Stimulated activated CD4-positive, alpha-beta T cell treated with anti-CD3 and anti-CD28 coated beads, Interleukin-1b, Interleukin-23, amount 100 ng/mL, for 1 hour (primary cell): ENCODE measurements at regions not wholly inside any gene's neighbourhood (a gene's known extent, or its start where the extent isn't known, plus 50 kb on each side); places are given as distances from the start of the nearest gene placed in this dataset.
"Not testable (repeated sequence)": the region's sequence is repeated elsewhere in the genome, so short reads cannot be mapped to it uniquely, and the experiment has no call there.

Experiments used
- DNase-seq, 2 donors: peaks; one replicate each; pipeline ENCODE4 v3.0.0-alpha.2; 2020; ENCODE audit warnings: low read depth in 2 of 2

DNA sequence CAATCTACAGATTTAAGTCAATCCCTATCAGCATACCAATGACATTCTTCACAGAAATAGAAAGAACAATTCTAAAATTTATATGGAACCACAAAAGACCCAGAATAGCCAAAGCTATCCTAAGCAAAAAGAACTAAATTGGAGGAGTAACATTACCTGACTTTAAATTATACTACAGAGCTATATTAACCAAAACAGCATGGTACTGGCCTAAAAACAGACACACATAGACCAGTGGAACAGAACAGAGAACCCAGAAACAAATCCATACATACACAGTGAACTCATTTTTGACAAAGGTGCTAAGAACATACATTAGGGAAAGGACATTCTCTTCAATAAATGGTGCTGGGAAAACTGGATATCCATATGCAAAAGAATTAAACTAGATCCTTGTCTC lies 68.6 kb upstream of the HES1 start:
- DNase-seq = not testable (repeated sequence)

GRCh38 chr3:194067949-194068362 lies 68.0 kb upstream of the HES1 start:
- no peak for DNase-seq

- no peak for DNase-seq
These were observed 66.3 kb upstream of the HES1 start for GRCh38 chr3:194069421-194070219.

- DNase-seq = no peak
These were observed 65.7 kb upstream of the HES1 start for GRCh38 chr3:194070220-194070633.

DNA sequence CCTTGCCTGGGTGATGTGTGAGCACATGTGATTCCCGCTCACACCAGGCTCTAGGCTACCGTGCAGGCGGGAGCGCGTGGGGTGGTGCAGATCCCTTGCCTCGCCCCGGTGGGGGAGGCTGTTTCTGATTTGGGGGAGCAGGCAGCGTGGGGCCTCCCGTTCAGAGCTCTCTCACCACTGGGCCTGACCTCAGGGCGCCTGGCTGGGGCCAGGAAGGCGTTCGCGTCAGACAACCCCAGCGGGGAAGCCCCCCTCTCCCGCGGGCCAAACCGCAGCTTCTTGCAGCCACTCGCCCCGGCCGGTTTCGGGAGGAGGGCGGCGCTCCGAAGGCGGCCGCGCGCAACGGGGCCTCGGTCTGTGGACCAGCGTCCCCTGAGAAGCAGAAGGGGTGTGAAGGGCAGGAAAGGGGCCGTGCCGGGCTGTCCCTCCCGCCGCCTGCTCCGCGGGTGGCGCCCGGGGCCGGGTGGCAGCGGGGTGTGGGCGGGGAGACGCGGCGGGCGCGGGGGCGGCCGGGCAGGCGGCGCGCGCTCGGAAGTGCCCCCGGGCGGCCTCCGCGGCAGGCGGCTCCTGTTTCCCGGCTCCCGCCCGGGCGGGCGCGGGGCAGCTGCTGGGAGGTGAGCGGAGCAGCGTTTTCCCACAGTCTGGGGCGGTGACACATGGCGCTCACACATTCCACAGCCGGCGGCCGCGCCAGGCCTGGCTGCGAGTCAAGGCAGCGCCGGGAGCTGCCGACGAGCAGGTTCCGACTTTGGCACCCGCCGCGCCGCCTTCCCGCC lies 65.1 kb upstream of the HES1 start:
- peak in 1 of 2 donors; percentile 30 for DNase-seq

DNA sequence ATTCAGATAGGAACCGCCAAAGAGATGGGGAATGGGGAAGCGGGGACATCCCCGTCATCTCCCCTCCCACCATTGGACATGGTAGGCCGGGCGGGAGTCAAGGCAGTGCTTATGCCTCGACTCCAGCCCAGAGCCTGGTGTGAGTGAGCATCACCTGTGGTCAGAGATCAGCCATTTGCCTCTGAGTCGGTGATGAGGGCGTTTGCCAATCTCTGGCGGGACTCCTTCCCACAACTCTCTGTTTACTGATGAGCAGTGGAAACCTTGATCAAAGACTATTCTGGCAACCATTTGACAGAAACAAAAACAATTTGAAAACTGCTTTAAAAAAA lies 63.9 kb upstream of the HES1 start:
- no peak for DNase-seq

DNA sequence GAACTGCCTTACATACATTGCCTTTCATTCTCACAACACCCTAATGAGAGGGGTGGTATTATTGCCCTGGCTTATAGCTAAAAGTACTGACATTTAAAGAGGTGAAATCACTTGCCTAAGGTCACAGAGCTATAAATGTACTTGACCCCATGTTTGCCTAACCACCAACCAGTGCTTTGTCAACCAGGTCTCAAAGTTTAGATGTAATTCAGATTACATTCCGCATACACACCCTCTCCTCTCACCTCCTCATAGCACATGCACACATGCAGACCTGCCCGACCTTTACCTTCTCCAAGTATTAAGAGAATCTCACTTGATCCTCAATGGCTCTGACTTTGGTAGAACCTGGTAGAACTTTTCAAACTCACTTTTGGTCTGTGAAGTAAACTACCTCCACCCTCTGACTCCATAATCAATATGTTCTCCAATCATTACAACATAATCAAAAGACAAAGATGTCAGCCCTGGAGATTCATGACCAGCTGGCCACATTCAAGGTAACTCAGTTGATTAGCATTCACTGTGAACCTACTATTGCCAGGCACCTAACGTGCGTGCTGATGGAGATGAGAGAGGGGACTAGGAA lies 63.2 kb upstream of the HES1 start:
- no peak for DNase-seq

DNA sequence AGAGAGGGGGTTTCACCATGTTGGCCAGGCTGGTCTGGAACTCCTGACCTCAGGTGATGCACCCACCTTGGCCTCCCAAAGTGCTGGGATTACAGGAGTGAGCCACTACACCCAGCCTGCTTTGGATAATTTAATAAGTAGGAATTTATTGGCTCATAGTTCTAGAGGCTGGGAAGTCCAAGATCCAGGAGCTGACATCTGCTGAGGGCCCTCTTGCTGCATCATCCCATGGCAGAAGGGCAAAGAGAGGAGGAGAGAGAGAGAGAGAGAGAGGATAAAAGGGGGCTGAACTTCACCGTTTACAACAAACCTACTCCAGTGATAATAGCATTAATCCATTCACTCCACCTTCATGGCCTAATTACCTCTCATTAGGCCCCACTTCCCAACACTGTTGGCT lies 62.0 kb upstream of the HES1 start:
- no peak for DNase-seq

DNA sequence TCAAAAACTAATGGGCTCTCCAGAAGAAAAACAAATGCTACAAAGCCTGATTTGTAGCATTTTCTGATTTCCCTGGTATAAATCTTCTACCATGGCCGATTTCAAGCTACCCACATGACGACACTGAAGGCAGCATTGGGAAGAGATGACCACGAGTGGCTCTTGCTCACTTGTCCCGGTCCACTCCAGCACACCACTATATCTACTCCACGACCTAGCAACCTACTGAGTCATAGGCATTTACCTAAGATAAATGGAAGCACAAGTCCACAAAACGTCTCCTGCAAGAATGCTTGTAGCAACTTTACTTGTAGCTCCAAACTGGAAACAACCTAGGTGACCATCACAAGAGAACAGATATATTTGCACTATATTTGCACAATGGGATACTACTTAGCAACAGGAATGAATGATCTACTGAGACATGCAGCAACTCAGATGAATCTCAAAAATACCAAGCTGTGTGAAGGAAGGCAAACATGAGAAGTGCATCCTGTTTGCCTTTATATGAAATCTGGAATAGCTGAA lies 60.8 kb upstream of the HES1 start:
- DNase-seq = no peak

GRCh38 chr3:194075802-194076460 lies 60.0 kb upstream of the HES1 start:
- DNase-seq = no peak

GRCh38 chr3:194076475-194076874 lies 59.5 kb upstream of the HES1 start:
- no peak for DNase-seq

DNA sequence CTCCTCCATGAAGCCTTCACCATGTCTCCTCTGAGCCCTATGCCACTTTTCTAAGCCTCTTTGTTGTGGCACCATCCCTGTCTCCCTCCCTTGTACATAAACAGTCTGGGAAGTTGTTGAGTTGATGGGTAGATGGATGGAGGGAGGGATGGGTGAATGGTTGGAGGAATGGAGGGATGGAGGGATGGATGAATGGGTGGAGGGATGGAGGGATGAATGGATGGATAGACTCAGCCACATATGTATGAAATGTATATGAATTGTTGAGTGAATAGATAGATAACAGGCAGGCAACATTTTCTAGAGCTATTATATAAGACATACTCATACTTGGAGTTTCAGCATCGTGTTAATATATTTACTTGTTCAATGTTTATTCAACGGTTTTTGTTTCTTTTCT lies 58.3 kb upstream of the HES1 start:
- no peak for DNase-seq

- DNase-seq = no peak
These were observed 57.7 kb upstream of the HES1 start for GRCh38 chr3:194078045-194078821.

GRCh38 chr3:194079702-194080172 lies 56.2 kb upstream of the HES1 start:
- DNase-seq = no peak

DNA sequence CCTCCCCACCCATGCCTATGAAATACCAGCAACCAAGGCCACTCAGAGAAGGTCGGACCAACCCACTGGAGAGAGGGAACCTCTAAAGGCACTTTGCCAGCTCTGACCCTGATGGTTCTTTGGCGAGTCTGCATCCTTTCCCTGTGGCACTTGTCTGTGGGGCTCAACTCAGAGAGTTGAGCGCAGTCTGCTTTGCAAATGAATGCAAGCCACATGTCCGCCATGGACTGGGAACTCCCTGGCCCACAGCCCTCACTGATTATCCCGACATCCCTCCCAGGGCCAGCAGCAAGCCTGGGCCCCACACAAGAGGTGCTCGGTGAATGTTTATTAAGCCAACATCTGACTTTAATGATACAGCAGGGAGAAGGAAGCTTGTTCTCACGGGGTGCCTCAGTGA lies 55.5 kb upstream of the HES1 start:
- no peak for DNase-seq

GRCh38 chr3:194080913-194081800 lies 54.8 kb upstream of the HES1 start:
- DNase-seq = no peak

DNA sequence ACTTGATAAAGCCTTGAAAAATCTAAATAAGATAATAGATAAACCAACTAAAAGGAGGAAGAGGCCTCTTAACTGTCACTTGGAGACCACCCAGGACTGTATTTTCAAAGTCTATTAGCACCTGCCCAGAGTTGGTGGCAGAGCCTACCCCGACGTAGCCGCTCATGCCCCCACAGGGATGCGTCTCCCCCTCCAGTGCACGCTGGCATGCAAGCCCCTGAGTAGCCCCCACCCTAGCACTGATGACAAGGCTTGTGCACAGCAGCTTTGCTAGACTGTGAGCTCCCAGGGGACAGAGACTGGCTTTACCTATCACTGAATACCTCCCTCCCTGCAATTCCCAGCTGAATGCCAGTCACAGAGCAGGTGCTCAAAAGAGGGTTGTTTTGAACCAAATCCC lies 54.1 kb upstream of the HES1 start:
- DNase-seq = no peak

GRCh38 chr3:194082743-194083636 lies 53.0 kb upstream of the HES1 start:
- no peak for DNase-seq

DNA sequence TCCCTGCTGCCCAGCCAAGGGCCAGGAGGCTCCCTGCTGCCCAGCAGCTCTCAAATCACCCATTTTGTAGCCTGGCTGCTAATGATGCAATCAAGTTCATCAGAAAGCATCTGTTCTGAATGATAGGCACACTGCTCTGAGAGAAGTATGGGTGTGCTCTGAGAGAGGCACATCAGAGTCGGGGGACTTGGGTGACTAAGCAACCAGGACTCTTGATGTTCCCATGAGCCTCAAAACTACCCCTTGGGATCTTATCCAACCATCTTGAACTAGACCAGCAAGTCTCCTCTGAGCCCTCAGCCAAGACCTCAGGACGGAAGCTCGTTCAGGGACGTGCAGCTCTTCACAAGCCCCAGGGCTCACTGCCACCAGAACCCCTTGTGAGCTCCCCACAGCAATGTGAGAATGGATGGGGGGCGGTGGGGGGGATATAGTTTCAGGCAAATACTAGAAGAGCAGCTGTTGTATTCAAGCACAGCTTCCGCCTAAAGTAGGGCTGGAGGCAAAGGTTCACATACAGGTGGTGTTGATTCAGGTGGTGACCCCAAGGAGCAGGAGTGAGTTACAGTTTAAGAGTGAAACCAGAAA lies 52.2 kb upstream of the HES1 start:
- no peak for DNase-seq
